HCT116 (cell line): ENCODE measurements at regions not wholly inside any gene's neighbourhood (a gene's known extent, or its start where the extent isn't known, plus 50 kb on each side); places are given as distances from the start of the nearest gene placed in this dataset.

ENCODE experiments used
- ATAC-seq: fragments of 200-7000 bp; cut with Tn5 transposase; 2 replicates; pipeline ENCODE4 v1.9.1; 2020; ENCODE audit warnings: mild to moderate bottlenecking, moderate library complexity
- BruUV-seq: library from RNA; stranded (reverse); fragments of 400-500 nt; replicated peaks from 2 replicates; lab custom pipeline; 2021; lab: Mats Ljungman, UMichigan
- CTCF ChIA-PET: fragments of 300-600 bp; sonication (Branson Sonifier 250); formaldehyde crosslinking; loops from one replicate; lab custom pipeline; 2021; ENCODE audit warnings: antibody characterized with exemption; lab: Charles Lee
- POLR2A ChIA-PET: fragments of 300-600, 350-600 bp; sonication (Branson Sonifier 250); formaldehyde crosslinking; loops from one replicate; lab custom pipeline; 2021; ENCODE audit warnings: antibody characterized with exemption; lab: Charles Lee
- RAD21 ChIA-PET, 2 experiments: fragments of 300-600 bp; sonication (Branson Sonifier 250); formaldehyde crosslinking; loops; one replicate each; lab custom pipeline; 2023; ENCODE audit warnings: low total read pairs in 2 of 2; ENCODE audit not compliant: uncharacterized antibody in 2 of 2, unreplicated experiment in 2 of 2, low non-redundant PET in 1 of 2; lab: Charles Lee
- DNase-seq: peaks from one replicate; pipeline ENCODE4 v3.0.0-alpha.2; 2010; ENCODE audit warnings: low read depth, low spot score
- H2AFZ ChIP-seq: fragments of 200-600 bp; shearing (Covaris generic), sonication (generic); 2 replicates; pipeline ENCODE4 v1.6.1; 2017; ENCODE audit warnings: low read depth, mixed run types, mixed read lengths, antibody characterized with exemption, low read length; ENCODE audit not compliant: poor library complexity, severe bottlenecking
- H3K27ac ChIP-seq: 2 replicates; pipeline ENCODE4 v1.5.1; 2012; ENCODE audit warnings: low read depth, low read length
- H3K27me3 ChIP-seq: fragments of 200-600 bp; sonication (generic); 2 replicates; pipeline ENCODE4 v1.6.1; 2016; ENCODE audit warnings: mixed run types, low read length, mixed read lengths; ENCODE audit not compliant: insufficient read depth
- H3K36me3 ChIP-seq, 2 experiments: fragments of 200-500 bp in 1 of 2; fragments of 200-600 bp in 1 of 2; sonication (Bioruptor generic) in 1 of 2; sonication (generic) in 1 of 2; 2 replicates each; pipeline versions ENCODE4 v1.5.1 to v1.6.1; 2014 to 2016; ENCODE audit warnings: low read length in 2 of 2, inconsistent platforms in 1 of 2, mixed read lengths in 1 of 2, mixed run types in 1 of 2; ENCODE audit not compliant: insufficient read depth in 2 of 2, control insufficient read depth in 1 of 2
- H3K4me1 ChIP-seq, 2 experiments: fragments of 200-600 bp in 1 of 2; sonication (generic) in 1 of 2; 2 replicates each; pipeline versions ENCODE4 v1.5.1 to v1.6.1; 2012 to 2017; ENCODE audit warnings: low read length in 2 of 2, inconsistent platforms in 1 of 2, mild to moderate bottlenecking in 1 of 2, mixed read lengths in 1 of 2, mixed run types in 1 of 2, moderate library complexity in 1 of 2; ENCODE audit not compliant: insufficient read depth in 2 of 2, control insufficient read depth in 1 of 2
- H3K4me2 ChIP-seq: fragments of 200-600 bp; sonication (generic); 2 replicates; pipeline ENCODE4 v1.6.1; 2017; ENCODE audit warnings: mixed run types, low read length, mixed read lengths
- H3K4me3 ChIP-seq, 2 experiments: fragments of 200-600 bp in 1 of 2; sonication (generic) in 1 of 2; replicated peaks in 1 of 2; 2 replicates each; pipeline ENCODE4 v1.5.1; 2011 to 2016; ENCODE audit warnings: low read length in 2 of 2, control low read depth in 1 of 2, low read depth in 1 of 2, mild to moderate bottlenecking in 1 of 2, mixed read lengths in 1 of 2, mixed run types in 1 of 2
- H3K79me2 ChIP-seq: fragments of 200-600 bp; sonication (generic); 2 replicates; pipeline ENCODE4 v1.6.1; 2017; ENCODE audit warnings: mild to moderate bottlenecking, mixed run types, low read length, moderate library complexity, mixed read lengths; ENCODE audit not compliant: insufficient read depth
- H3K9ac ChIP-seq: fragments of 200-600 bp; sonication (generic); 2 replicates; pipeline ENCODE4 v1.6.1; 2016; ENCODE audit warnings: low read length, mixed read lengths
- H3K9me2 ChIP-seq: fragments of 200-600 bp; sonication (generic), shearing (Covaris generic); 2 replicates; pipeline ENCODE4 v1.6.1; 2017; ENCODE audit warnings: mixed run types, mild to moderate bottlenecking, moderate library complexity; ENCODE audit not compliant: insufficient read depth
- H3K9me3 ChIP-seq, 2 experiments: fragments of 200-500 bp in 1 of 2; fragments of 200-600 bp in 1 of 2; sonication (Bioruptor generic) in 1 of 2; sonication (generic) in 1 of 2; 2 replicates each; pipeline ENCODE4 v1.6.1; 2014 to 2017; ENCODE audit warnings: low read length in 2 of 2, mixed read lengths in 2 of 2, inconsistent platforms in 1 of 2, low read depth in 1 of 2, mild to moderate bottlenecking in 1 of 2, mixed run types in 1 of 2, moderate library complexity in 1 of 2; ENCODE audit not compliant: control insufficient read depth in 1 of 2, insufficient read depth in 1 of 2
- H4K20me1 ChIP-seq: fragments of 200-600 bp; sonication (generic), shearing (Covaris generic); 2 replicates; pipeline ENCODE4 v1.6.1; 2017; ENCODE audit warnings: mixed run types, mild to moderate bottlenecking, moderate library complexity; ENCODE audit not compliant: insufficient read depth
- CTCF ChIP-seq, 3 experiments: fragments of 200-600 bp in 1 of 3; sonication (generic) in 1 of 3; IDR thresholded peaks in 2 of 3; conservative IDR thresholded peaks in 1 of 3; 2 replicates each; pipeline ENCODE4 v1.5.1; 2012 to 2017; ENCODE audit warnings: low read depth in 2 of 3, low read length in 2 of 3, antibody characterized with exemption in 1 of 3, borderline replicate concordance in 1 of 3, control low read depth in 1 of 3, mild to moderate bottlenecking in 1 of 3, mixed read lengths in 1 of 3, mixed run types in 1 of 3, moderate library complexity in 1 of 3; ENCODE audit not compliant: insufficient read depth in 1 of 3
- ELF1 ChIP-seq: IDR thresholded peaks from 2 replicates; pipeline ENCODE4 v1.6.1; 2012; ENCODE audit warnings: low read depth, borderline replicate concordance
- EZH2phosphoT487 ChIP-seq: fragments of 200-600 bp; IDR thresholded peaks from 2 replicates; pipeline ENCODE4 v1.6.1; 2018; ENCODE audit warnings: antibody characterized with exemption, borderline replicate concordance
- JUND ChIP-seq: IDR thresholded peaks from 2 replicates; pipeline ENCODE4 v1.6.1; 2012
- POLR2A ChIP-seq: IDR thresholded peaks from 2 replicates; pipeline ENCODE4 v1.7.0; 2011; ENCODE audit warnings: borderline replicate concordance; ENCODE audit not compliant: insufficient read depth, insufficient read length; ENCODE audit errors: extremely low read depth
- POLR2AphosphoS5 ChIP-seq: IDR thresholded peaks from 2 replicates; pipeline ENCODE4 v1.6.1; 2011; ENCODE audit warnings: mild to moderate bottlenecking, low read depth, low read length, moderate library complexity
- RAD21 ChIP-seq: IDR thresholded peaks from 2 replicates; pipeline ENCODE4 v1.6.1; 2012; ENCODE audit warnings: low read depth, mild to moderate bottlenecking
- SIN3A ChIP-seq: IDR thresholded peaks from 2 replicates; pipeline ENCODE4 v1.6.1; 2012; ENCODE audit warnings: low read depth
- SRF ChIP-seq: IDR thresholded peaks from 2 replicates; pipeline ENCODE4 v1.6.1; 2012; ENCODE audit warnings: low read depth
- intact Hi-C: fragments of 100-400 bp; cut with micrococcal nuclease; formaldehyde crosslinking; loops from 2 replicates; pipeline ENCODE4 v1.10.0; 2022
- TF ChIP-seq, protein P1 (sequence below): IDR thresholded peaks from 2 replicates; pipeline ENCODE4 v1.6.1; 2011; ENCODE audit warnings: mild to moderate bottlenecking, low read length, moderate library complexity; ENCODE audit not compliant: insufficient replicate concordance; ENCODE audit errors: extremely low read depth

DNA sequence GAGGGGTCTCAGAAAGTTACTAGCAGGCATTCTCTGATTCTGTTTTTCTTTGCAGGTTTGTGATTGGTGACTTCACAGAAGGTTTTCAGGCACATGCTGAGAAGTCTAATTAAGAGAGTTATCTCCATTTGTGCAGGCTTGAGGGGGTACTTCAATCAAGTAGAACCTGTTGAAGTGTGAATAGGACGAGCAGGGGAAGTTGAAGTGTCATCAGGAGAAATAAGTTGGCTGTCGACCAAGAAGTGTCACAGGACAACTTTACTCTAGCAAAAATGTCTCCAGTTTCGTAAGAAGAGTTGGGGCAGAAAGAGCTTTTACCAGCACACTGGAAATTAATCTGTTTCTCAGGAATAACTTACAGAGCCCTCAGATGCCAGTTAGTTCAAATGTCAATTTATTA is 576.5 kb upstream of the SLITRK5 start:
- ChIA-PET POLR2A (no interaction called here), CTCF (no interaction called here)
- no peak for ATAC-seq
- Histone ChIP-seq H3K9ac (no peak overlapping the region), H3K27ac (no peak overlapping the region), H3K4me2 (no peak overlapping the region), H3K9me2 (no peaks in the 10 kb centered on the region)
- intact Hi-C loops: no loop called here
- BruUV-seq: no TSS peak
- TF ChIP-seq ELF1: no peak
- TF ChIP-seq POLR2A: no peak
- no peak for TF ChIP-seq POLR2AphosphoS5
- no peak for TF ChIP-seq JUND
- TF ChIP-seq RAD21: no peak
- TF ChIP-seq, protein P1, sequence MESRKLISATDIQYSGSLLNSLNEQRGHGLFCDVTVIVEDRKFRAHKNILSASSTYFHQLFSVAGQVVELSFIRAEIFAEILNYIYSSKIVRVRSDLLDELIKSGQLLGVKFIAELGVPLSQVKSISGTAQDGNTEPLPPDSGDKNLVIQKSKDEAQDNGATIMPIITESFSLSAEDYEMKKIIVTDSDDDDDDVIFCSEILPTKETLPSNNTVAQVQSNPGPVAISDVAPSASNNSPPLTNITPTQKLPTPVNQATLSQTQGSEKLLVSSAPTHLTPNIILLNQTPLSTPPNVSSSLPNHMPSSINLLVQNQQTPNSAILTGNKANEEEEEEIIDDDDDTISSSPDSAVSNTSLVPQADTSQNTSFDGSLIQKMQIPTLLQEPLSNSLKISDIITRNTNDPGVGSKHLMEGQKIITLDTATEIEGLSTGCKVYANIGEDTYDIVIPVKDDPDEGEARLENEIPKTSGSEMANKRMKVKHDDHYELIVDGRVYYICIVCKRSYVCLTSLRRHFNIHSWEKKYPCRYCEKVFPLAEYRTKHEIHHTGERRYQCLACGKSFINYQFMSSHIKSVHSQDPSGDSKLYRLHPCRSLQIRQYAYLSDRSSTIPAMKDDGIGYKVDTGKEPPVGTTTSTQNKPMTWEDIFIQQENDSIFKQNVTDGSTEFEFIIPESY: no peak
- TF ChIP-seq EZH2phosphoT487: no peak
- no peak for TF ChIP-seq CTCF (IDR thresholded peaks at IDR 0.05 in 2 of 3, conservative IDR thresholded peaks at IDR 0.05 in 1 of 3; ENCODE audit: borderline replicate concordance in 1 of 3, insufficient read depth in 1 of 3, low read depth in 2 of 3, low read length in 2 of 3)
- no peak for TF ChIP-seq SIN3A
- no peak for TF ChIP-seq SRF
- TF ChIP-seq, all 23 proteins: peak for 0
- H4K20me1 ChIP-seq: no peaks in the 10 kb centered on the region
- H2AFZ ChIP-seq: no peak overlapping the region
- H3K36me3 ChIP-seq: no peaks in the 10 kb centered on the region
- RAD21 ChIA-PET: no interaction called here
- DNase-seq: no peak
- H3K4me3 ChIP-seq: no peak overlapping the region
- H3K4me1 ChIP-seq: no peaks in the 10 kb centered on the region
- no peaks in the 10 kb centered on the region for H3K27me3 ChIP-seq
- no peaks in the 10 kb centered on the region for H3K79me2 ChIP-seq
- H3K9me3 ChIP-seq: peaks cover 0 to 3% of the 10 kb centered on the region in 2 experiments; a peak in 1 of 4 replicates
